Thoracic aorta (tissue), 2 donors: ENCODE measurements at regions not wholly inside any gene's neighbourhood (a gene's known extent, or its start where the extent isn't known, plus 50 kb on each side); places are given as distances from the start of the nearest gene placed in this dataset.

Experiments used
- ATAC-seq: fragments of 150-250 bp; one replicate; pipeline ENCODE4 v1.8.0; 2017; ENCODE audit warnings: low read depth; ENCODE audit not compliant: insufficient number of reproducible peaks, low FRiP score
- DNase-seq: peaks from one replicate; pipeline ENCODE4 v3.0.0-alpha.2; 2020; ENCODE audit warnings: low spot score
- H3K27ac ChIP-seq, 2 donors: fragments of 200-600 bp; sonication (generic); 1 replicate in 1 of 2; 2 replicates in 1 of 2; pipeline ENCODE4 v1.5.1; 2016; ENCODE audit warnings: mild to moderate bottlenecking in 2 of 2, moderate library complexity in 2 of 2
- H3K27me3 ChIP-seq: fragments of 200-600 bp; sonication (generic); replicated peaks from 2 replicates; pipeline ENCODE4 v1.6.0; 2016; ENCODE audit warnings: mild to moderate bottlenecking; ENCODE audit not compliant: insufficient read depth
- H3K36me3 ChIP-seq: fragments of 200-600 bp; sonication (generic); one replicate; pipeline ENCODE4 v1.5.1; 2016
- H3K4me1 ChIP-seq, 2 donors: fragments of 200-600 bp; sonication (generic); 1 replicate in 1 of 2; 2 replicates in 1 of 2; pipeline versions ENCODE4 v1.5.1 to v1.6.0; 2016; ENCODE audit warnings: low read depth in 2 of 2, mild to moderate bottlenecking in 1 of 2; ENCODE audit not compliant: control insufficient read depth in 1 of 2
- H3K4me3 ChIP-seq: fragments of 200-600 bp; sonication (generic); 2 replicates; pipeline ENCODE4 v1.5.1; 2016; ENCODE audit warnings: mild to moderate bottlenecking
- H3K9me3 ChIP-seq: fragments of 200-600 bp; sonication (generic); 2 replicates; pipeline ENCODE4 v1.5.1; 2016
- TF ChIP-seq, protein P1 (sequence below): fragments of 200-600 bp; sonication (generic); IDR thresholded peaks from one replicate; pipeline ENCODE4 v1.5.1; 2019; ENCODE audit warnings: antibody characterized with exemption

DNA sequence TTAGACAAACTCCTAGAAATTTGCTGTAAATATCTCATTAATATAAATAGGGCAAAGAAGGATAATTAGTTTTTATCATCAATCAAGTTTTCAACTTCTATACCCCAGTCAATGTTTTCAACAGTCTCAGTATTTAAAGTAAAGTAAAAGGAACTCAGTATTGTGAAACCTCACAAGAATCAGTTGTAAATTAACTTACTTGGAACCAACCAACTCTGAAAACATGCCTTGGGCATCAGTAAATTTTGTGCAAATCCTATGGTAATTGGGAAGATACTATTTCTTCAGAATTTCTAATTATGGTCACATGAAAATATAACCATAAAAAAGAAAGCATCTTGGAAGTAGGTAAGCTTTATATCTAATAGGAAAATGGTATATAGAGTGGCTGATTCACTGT, 1139.0 kb downstream of the TUSC7 start:
- DNase-seq (no peak), ATAC-seq (no peak)
- Histone ChIP-seq H3K4me3 (no peak overlapping the region), H3K4me1 (no peaks in the 10 kb centered on the region), H3K9me3 (no peaks in the 10 kb centered on the region), H3K36me3 (no peaks in the 10 kb centered on the region), H3K27ac (no peak overlapping the region), H3K27me3 (no peaks in the 10 kb centered on the region)
- TF ChIP-seq, protein P1, sequence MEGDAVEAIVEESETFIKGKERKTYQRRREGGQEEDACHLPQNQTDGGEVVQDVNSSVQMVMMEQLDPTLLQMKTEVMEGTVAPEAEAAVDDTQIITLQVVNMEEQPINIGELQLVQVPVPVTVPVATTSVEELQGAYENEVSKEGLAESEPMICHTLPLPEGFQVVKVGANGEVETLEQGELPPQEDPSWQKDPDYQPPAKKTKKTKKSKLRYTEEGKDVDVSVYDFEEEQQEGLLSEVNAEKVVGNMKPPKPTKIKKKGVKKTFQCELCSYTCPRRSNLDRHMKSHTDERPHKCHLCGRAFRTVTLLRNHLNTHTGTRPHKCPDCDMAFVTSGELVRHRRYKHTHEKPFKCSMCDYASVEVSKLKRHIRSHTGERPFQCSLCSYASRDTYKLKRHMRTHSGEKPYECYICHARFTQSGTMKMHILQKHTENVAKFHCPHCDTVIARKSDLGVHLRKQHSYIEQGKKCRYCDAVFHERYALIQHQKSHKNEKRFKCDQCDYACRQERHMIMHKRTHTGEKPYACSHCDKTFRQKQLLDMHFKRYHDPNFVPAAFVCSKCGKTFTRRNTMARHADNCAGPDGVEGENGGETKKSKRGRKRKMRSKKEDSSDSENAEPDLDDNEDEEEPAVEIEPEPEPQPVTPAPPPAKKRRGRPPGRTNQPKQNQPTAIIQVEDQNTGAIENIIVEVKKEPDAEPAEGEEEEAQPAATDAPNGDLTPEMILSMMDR, result no peak

GRCh38 chr3:117853923-117854668, 1144.5 kb downstream of the TUSC7 start:
- DNase-seq (no peak), ATAC-seq (no peak)
- H3K27ac ChIP-seq, result no peak overlapping the region
- H3K27me3 ChIP-seq, result no peaks in the 10 kb centered on the region
- H3K4me1 ChIP-seq, result no peaks in the 10 kb centered on the region
- H3K4me3 ChIP-seq, result no peak overlapping the region
- no peaks in the 10 kb centered on the region for H3K36me3 ChIP-seq
- H3K9me3 ChIP-seq, result no peaks in the 10 kb centered on the region
- TF ChIP-seq, protein P1, result no peak

DNA sequence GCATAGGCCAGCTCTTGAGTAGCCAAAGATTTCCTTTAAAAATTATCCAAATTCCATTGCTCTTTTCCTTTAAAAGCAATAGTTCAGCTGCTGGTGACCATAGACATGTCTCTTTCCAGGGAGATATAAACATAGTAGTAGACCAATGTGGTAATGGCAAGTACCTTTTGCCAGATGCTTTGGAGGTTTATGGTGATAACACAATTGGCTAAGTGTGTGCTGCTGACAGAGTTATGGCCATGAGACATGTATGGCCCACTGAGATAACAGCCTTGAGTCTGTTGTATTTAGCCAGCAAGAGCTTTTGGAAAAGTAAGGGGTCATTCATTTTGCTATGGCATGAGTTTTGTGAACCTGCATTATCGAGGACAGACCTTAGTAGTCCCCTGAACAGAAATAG, 1146.8 kb downstream of the TUSC7 start:
- no peak overlapping the region for H3K27ac ChIP-seq
- H3K27me3 ChIP-seq, result no peaks in the 10 kb centered on the region
- ATAC-seq (no peak), DNase-seq (no peak)
- TF ChIP-seq, protein P1, result no peak
- H3K4me1 ChIP-seq, result no peaks in the 10 kb centered on the region
- H3K9me3 ChIP-seq, result no peaks in the 10 kb centered on the region
- no peaks in the 10 kb centered on the region for H3K36me3 ChIP-seq
- H3K4me3 ChIP-seq, result no peak overlapping the region

- no peak for ATAC-seq
- Histone ChIP-seq H3K9me3 (no peaks in the 10 kb centered on the region), H3K4me3 (no peak overlapping the region), H3K4me1 (no peaks in the 10 kb centered on the region), H3K36me3 (no peaks in the 10 kb centered on the region), H3K27ac (no peak overlapping the region), H3K27me3 (no peaks in the 10 kb centered on the region)
- TF ChIP-seq, protein P1, result no peak
- no peak for DNase-seq
Observed at GRCh38 chr3:117863146-117863545, 1153.6 kb downstream of the TUSC7 start.

GRCh38 chr3:117865338-117865737, 1155.8 kb downstream of the TUSC7 start:
- H3K4me1 ChIP-seq, result no peaks in the 10 kb centered on the region
- H3K27me3 ChIP-seq, result no peaks in the 10 kb centered on the region
- no peak overlapping the region for H3K4me3 ChIP-seq
- no peak for DNase-seq
- H3K9me3 ChIP-seq, result no peaks in the 10 kb centered on the region
- no peaks in the 10 kb centered on the region for H3K36me3 ChIP-seq
- TF ChIP-seq, protein P1, result no peak
- no peak for ATAC-seq
- no peak overlapping the region for H3K27ac ChIP-seq
